HS-5 (cell line): ENCODE measurements at regions not wholly inside any gene's neighbourhood (a gene's known extent, or its start where the extent isn't known, plus 50 kb on each side); places are given as distances from the start of the nearest gene placed in this dataset.
"Not testable (repeated sequence)": the region's sequence is repeated elsewhere in the genome, so short reads cannot be mapped to it uniquely, and the experiment has no call there.

ENCODE experiments used
- DNase-seq: peaks from one replicate; pipeline ENCODE4 v3.0.0-alpha.2; 2012; ENCODE audit warnings: low read depth

- peak; percentile 8 for DNase-seq
Observed at GRCh38 chr7:137110091-137110509, 233.4 kb downstream of the PTN start.

- not testable (repeated sequence) for DNase-seq
Observed at GRCh38 chr7:137107802-137108201, 235.7 kb downstream of the PTN start.

- DNase-seq, result not testable (repeated sequence)
Observed at GRCh38 chr7:137103526-137103925, 235.1 kb downstream of the CHRM2 start.

GRCh38 chr7:137097111-137097510 lies 228.7 kb downstream of the CHRM2 start:
- DNase-seq, result no peak

GRCh38 chr7:137096607-137097006 lies 228.2 kb downstream of the CHRM2 start:
- DNase-seq, result no peak

- DNase-seq, result no peak
Observed at GRCh38 chr7:137093198-137093597, 224.7 kb downstream of the CHRM2 start.

- DNase-seq, result no peak
Observed at GRCh38 chr7:137091396-137091795, 222.9 kb downstream of the CHRM2 start.

GRCh38 chr7:137086896-137087295 lies 218.4 kb downstream of the CHRM2 start:
- DNase-seq, result no peak

GRCh38 chr7:137084607-137085380 lies 216.3 kb downstream of the CHRM2 start:
- DNase-seq, result no peak

GRCh38 chr7:137082391-137082790 lies 213.9 kb downstream of the CHRM2 start:
- DNase-seq, result no peak

- DNase-seq, result peak; percentile 37
Observed at GRCh38 chr7:137081321-137082093, 213.1 kb downstream of the CHRM2 start.

- no peak for DNase-seq
Observed at GRCh38 chr7:137080516-137081203, 212.2 kb downstream of the CHRM2 start.

- no peak for DNase-seq
Observed at GRCh38 chr7:137078781-137079180, 210.3 kb downstream of the CHRM2 start.

GRCh38 chr7:137074391-137075030 lies 206.1 kb downstream of the CHRM2 start:
- no peak for DNase-seq

GRCh38 chr7:137073571-137074325 lies 205.3 kb downstream of the CHRM2 start:
- no peak for DNase-seq
